Renal pelvis (tissue), 1 donor: ENCODE measurements at regions not wholly inside any gene's neighbourhood (a gene's known extent, or its start where the extent isn't known, plus 50 kb on each side); places are given as distances from the start of the nearest gene placed in this dataset.

Experiments used
- DNase-seq: peaks from one replicate; pipeline ENCODE4 v3.0.0-alpha.2; 2013

- DNase-seq: no peak
These were observed 308.9 kb upstream of the MMS22L start for GRCh38 chr6:97591955-97592354.

DNA sequence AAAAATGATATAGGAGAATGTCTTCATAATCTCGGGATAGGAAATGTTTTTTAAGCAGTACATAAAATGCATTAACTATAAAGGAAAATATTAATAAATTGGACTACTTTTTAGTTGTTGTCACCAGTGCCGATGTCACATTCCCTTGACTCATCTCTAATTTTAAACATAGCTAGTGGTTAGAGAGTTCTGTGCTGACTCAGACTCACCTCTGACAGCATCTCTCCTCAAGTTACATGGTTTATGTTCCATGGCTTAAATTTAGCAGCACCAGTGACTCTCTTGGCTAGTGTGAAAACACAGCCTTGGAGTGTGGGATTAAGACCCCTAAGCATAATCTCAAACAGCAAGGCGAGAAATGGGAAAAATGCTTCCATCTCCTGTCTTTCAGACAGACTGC is 311.8 kb upstream of the MMS22L start:
- peak; percentile 20 for DNase-seq

- no peak for DNase-seq
These were observed 338.1 kb upstream of the MMS22L start for GRCh38 chr6:97621111-97621510.

DNA sequence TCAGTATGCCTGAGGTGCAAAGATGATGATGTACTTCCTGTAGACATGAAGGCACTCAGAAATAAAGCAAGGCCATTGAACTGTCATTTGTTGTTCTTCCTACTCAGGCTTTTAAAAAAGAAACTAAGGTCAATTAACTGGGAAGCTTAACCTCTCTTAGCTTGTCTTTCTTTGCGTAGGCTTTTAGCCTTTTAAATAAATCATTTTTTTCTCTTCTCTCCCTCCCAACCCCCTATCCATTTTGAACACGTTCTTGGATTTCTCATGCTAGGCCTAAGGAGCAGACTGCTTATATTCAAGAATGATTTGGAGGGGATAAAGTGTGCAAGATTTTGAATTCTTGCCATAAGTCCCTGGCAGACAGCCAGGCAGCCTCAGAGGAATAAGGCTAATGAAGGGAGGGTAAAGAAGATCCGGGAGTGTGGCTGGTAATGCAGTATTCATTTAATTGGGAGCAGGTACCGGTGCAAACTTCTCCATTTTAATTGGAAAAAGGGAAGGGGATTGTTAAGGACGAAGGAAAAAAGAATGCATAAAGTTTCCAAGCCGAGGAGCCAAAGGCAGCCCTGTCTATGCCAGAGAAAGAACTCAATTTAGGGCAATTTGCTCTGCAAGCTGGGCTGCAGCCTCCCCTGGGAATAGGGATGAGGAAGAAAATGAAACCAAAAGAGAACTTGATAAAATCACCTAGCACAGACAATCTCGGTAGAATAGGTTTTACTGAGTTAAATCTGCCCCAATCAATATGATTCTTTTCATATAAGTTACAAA is 343.8 kb upstream of the MMS22L start:
- DNase-seq: no peak

DNA sequence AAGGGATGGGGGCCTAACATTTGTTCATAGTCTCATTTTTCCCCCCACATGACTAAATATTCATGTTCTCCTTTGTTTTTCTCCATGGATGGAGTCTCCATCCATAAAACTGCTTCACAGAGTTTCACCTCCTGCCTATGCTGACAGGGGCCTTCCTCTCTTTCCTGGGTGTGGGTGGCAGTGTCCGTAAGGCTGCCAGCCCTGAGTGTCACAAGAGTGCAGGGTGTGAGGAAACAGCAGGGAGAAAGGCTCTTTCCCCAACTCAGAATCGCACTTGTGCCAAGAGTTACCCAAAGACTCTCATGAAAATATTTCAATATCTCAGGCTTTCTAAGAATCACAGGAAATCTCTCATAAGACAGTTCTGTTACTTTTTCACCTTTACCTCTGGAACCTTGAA is 346.2 kb upstream of the MMS22L start:
- no peak for DNase-seq

GRCh38 chr6:97630604-97631003 is 347.6 kb upstream of the MMS22L start:
- no peak for DNase-seq

GRCh38 chr6:97632341-97632740 is 349.3 kb upstream of the MMS22L start:
- DNase-seq: no peak

GRCh38 chr6:97639702-97640101 is 356.7 kb upstream of the MMS22L start:
- DNase-seq: no peak

DNA sequence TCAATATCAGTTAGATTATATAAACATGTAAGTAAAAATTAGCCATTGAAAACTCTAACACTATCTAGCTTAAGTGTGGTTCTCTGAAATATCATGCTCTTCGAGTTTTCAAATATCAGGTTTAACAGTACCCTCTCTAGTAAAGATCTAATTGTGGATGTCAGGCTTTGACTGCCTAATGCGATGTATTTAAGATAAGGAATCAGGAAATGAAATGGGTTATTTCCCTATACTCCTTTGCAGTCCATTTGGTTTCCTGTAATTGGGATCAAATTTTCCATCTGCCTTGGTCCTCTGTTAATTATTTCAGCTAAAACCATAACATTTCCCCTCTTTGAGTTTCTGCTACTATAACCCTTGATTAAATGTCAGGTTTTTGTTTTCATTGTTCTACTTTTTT is 361.3 kb upstream of the MMS22L start:
- DNase-seq: no peak

GRCh38 chr6:97645757-97646156 is 362.7 kb upstream of the MMS22L start:
- no peak for DNase-seq

DNA sequence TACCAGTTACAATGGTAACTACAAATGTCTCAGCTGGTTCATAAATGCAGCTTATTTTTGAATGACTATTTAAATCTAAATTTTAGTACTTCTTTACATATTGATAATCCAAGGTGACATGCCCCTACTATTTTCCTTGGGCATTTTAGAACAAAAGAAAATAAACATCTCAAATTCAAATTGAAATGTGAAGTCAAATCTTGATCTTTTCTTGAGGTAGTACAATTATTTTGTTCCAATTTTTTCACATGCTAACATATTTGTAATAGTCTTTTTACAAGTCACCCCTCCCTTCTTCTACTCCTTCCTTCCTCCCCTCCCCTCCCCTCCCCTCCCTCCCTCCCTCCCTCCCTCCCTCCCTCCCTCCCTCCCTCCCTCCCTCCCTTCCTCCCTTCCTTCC is 370.1 kb upstream of the MMS22L start:
- no peak for DNase-seq

DNA sequence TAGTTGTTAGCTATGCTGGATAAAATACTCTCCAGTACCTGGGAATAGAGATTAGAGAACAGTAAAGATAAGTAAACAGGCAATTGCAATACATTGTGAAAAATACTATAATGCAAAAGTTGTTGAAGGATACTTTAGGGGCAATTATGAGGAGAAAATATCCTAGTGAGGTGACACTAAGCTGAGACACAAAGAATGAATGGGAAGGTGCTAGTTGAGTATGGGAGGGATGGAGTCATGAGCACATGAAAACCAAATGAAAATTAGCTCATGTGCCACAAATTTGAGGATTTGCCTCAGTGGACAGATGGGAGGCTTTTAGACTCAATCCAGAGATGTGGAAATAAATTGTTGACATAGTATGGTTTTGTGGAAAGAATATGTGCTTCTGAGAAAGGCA is 370.5 kb upstream of the MMS22L start:
- no peak for DNase-seq

DNA sequence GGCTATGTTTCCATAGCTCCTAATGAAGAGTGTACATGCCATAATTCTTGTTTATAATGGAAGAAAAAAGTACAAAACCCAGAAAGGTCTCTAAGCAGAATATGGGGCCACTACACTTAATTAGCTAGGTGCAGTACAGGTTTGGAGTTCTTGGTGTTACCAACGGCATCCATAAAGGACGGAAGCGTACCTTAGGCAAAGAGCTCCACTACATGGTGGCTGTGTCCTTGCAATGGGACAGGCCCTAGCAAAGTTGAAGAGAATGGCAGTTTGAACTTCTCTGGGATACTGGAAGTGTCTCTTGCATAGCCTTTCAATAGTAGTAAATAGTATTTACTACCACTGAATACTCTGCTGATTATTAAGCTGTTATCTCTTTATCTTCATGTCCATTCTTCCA is 371.7 kb upstream of the MMS22L start:
- no peak for DNase-seq

- no peak for DNase-seq
These were observed 373.2 kb upstream of the MMS22L start for GRCh38 chr6:97656236-97656635.

DNA sequence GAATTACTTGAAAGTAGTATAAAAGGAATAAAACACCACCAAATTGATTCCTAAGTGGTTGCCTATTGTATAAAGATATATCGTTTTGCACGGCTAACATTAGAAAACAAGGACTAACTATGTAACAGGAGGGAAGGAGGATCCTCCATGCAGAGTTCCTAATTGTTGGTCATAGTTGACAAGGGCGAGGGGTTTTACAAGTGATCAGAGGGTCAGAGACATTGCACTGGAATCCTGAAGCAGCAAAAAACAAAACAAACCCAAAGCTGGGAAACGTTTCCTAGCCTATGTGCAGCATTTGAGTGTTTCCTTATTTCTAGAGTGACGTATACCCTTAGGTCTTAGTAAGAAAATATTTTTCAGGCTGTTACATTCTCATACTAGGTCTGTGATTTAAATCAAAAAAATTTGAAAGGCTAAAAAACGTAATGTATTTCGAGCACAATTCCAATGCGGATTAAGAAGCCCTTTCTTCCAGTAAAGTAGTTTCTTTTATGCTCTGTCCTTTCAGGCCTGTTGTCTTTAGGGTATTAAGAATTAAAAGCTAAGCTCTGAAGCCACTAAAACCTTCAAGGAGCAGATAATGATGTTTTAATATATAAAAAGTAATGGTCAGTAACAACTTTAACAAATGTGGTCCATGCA is 373.8 kb upstream of the MMS22L start:
- DNase-seq: no peak

DNA sequence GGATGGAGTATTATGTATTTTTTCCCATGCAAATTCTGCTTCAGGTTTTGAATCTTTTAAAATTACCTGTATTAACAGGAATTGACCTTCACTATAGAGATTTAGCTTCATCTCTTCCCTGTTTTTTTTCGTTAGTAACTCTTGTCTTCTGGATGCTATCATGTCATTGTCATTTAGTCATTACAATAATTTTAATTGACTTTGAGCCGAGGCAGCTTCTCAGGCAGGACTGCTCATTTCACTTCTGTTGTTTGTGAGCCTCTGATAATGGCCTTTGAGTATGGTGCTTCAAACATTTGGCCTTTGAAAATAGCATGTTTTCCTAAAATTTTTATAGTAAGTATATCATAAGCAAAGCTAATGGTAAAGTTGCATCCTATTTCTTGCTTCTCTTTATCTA is 375.1 kb upstream of the MMS22L start:
- no peak for DNase-seq

DNA sequence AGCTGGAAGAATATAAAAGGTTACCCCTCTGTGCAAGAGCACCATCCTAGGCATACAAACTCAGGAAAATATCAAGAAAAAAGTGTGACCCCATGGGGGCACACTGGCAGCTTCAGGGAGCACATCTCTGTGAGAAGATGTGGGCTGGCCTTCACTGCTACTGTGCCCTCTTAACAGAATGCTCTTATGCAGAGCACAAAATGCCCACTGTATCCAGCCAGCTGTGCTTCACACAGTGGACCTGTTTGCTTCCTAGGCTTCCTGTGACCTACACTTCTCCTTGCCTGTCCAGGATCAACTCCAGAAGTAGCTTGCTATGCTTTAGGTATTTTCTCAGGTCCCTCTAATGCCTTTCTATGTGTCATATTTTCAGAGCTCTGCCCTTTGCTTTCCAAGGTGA is 380.2 kb upstream of the MMS22L start:
- no peak for DNase-seq

- DNase-seq: no peak
These were observed 382.4 kb upstream of the MMS22L start for GRCh38 chr6:97665446-97665845.

- DNase-seq: no peak
These were observed 383.9 kb upstream of the MMS22L start for GRCh38 chr6:97666889-97667288.

- peak; percentile 8 for DNase-seq
These were observed 385.7 kb upstream of the MMS22L start for GRCh38 chr6:97668716-97669115.

- DNase-seq: peak; percentile 14
These were observed 386.4 kb upstream of the MMS22L start for GRCh38 chr6:97669191-97670031.

DNA sequence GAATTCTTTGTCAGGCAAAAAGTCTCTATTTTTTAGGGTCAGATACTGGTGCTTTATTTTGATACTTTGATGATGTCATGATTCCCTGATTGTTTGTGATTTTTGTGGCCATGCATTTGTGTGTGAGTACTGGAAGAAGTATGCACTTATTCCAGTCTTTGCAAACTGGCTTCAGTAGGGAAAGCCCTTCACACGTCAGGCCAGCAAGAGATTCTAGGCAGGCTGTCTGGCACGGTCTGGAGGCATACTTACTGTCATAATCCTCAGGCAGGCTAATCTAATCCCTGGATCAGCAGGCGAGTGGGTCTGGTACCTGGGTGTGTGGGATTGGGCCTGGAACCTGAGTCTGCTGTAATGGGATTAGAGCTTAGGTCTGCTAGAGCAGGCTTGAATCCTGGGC is 391.8 kb upstream of the MMS22L start:
- no peak for DNase-seq

DNA sequence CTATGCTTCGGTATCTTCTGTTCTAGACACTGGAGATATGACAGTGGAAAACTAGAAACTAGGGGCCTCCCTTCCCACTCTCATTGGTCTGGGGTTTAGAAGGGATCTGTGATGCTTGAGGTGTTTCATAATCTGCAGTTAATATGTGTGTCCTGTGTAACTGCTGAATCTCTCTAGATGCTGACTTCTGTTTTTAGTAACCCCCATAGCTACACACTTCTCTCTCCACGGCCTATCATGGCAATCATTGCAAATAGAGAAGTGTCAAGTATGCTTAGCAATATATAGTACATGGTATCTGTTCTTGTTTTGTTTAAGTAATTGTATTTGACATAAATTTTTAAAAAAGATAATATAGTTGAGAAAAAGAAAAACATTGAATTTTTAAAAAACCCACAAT is 394.6 kb upstream of the MMS22L start:
- no peak for DNase-seq
